ENCODE measurements at regions not wholly inside any gene's neighbourhood (a gene's known extent, or its start where the extent isn't known, plus 50 kb on each side); places are given as distances from the start of the nearest gene placed in this dataset.

- TF ChIP-seq POLR2AphosphoS5 (IDR thresholded peaks at IDR 0.05) (no peak), POLR2A (IDR thresholded peaks at IDR 0.05) (no peak), CTCF (IDR thresholded peaks at IDR 0.05) (no peak)
Observed at GRCh38 chr9:102038006-102038405, 299.6 kb upstream of the GRIN3A start.

Data from upper lobe of left lung (tissue), 4 donors.